Upper lobe of left lung (tissue), 6 donors: ENCODE measurements at regions not wholly inside any gene's neighbourhood (a gene's known extent, or its start where the extent isn't known, plus 50 kb on each side); places are given as distances from the start of the nearest gene placed in this dataset.

Experiments
- ATAC-seq, 2 donors: fragments of 200-7000 bp; cut with Tn5 transposase; one replicate each; pipeline ENCODE4 v1.9.1; 2022; ENCODE audit warnings: mild to moderate bottlenecking in 2 of 2, moderate library complexity in 2 of 2; ENCODE audit not compliant: low FRiP score in 2 of 2
- DNase-seq, 2 donors: peaks; one replicate each; pipeline ENCODE4 v3.0.0-alpha.2; 2019 to 2020
- H3K27ac ChIP-seq, 4 donors: fragments of 200-600 bp; sonication (generic); one replicate each; pipeline ENCODE4 v1.5.1; 2016 to 2019
- H3K27me3 ChIP-seq, 4 donors: fragments of 200-600 bp; sonication (generic); one replicate each; pipeline ENCODE4 v1.5.1; 2017 to 2019
- H3K36me3 ChIP-seq, 4 donors: fragments of 200-600 bp; sonication (generic); one replicate each; pipeline ENCODE4 v1.5.1; 2016 to 2019
- H3K4me1 ChIP-seq, 4 donors: fragments of 200-600 bp; sonication (generic); one replicate each; pipeline ENCODE4 v1.5.1; 2018 to 2019
- H3K4me3 ChIP-seq, 4 donors: fragments of 200-600 bp; sonication (generic); one replicate each; pipeline ENCODE4 v1.5.1; 2017 to 2019; ENCODE audit warnings: mild to moderate bottlenecking in 2 of 4, moderate library complexity in 1 of 4
- H3K9me3 ChIP-seq, 4 donors: fragments of 200-600 bp; sonication (generic); one replicate each; pipeline ENCODE4 v1.5.1; 2018 to 2019
- CTCF ChIP-seq, 6 experiments: fragments of 450-650 bp in 4 of 6; fragments of 200-600 bp in 2 of 6; sonication (generic) in 2 of 6; IDR thresholded peaks; one replicate each; pipeline ENCODE4 v1.5.1; 2016 to 2019; ENCODE audit warnings: antibody characterized with exemption in 6 of 6
- EP300 ChIP-seq, 4 donors: sonication (generic); formaldehyde crosslinking; IDR thresholded peaks; one replicate each; pipeline ENCODE4 v1.5.1; 2017; ENCODE audit warnings: antibody characterized with exemption in 4 of 4, control low read depth in 2 of 4
- POLR2A ChIP-seq, 4 donors: fragments of 450-650 bp; IDR thresholded peaks; one replicate each; pipeline ENCODE4 v1.5.1; 2016 to 2017; ENCODE audit warnings: antibody characterized with exemption in 4 of 4, mild to moderate bottlenecking in 2 of 4
- POLR2AphosphoS5 ChIP-seq, 2 donors: sonication (generic); formaldehyde crosslinking; IDR thresholded peaks; one replicate each; pipeline ENCODE4 v1.5.1; 2017; ENCODE audit warnings: antibody characterized with exemption in 2 of 2
- WGBS, 2 donors: methylation state at CpG; one replicate each; pipeline ENCODE4 v1.1.5; 2017 to 2018; 5-methylcytosine and 5-hydroxymethylcytosine counted together
- donor health status: DM: no; HTN: no; CAD: no; lungs with moderate emphysema.
- donor health status: DM: no; HTN: yes; CAD: no; lungs with severe emphysema.

- no peak for DNase-seq
- ATAC-seq: no peak
- H3K27ac ChIP-seq: no peak overlapping the region
- TF ChIP-seq EP300 (IDR thresholded peaks at IDR 0.05): no peak
- TF ChIP-seq POLR2AphosphoS5 (IDR thresholded peaks at IDR 0.05): no peak
- no peak for TF ChIP-seq CTCF (IDR thresholded peaks at IDR 0.05)
- no peak for TF ChIP-seq POLR2A (IDR thresholded peaks at IDR 0.05)
- no peak overlapping the region for H3K4me3 ChIP-seq
- H3K9me3 ChIP-seq: no peaks in the 10 kb centered on the region
- no peaks in the 10 kb centered on the region for H3K36me3 ChIP-seq
- WGBS, 2 donors: 76 to 80% methylated on average over 14 of the region's 14 CpGs
- peaks cover 3 to 8% (median 5%) of the 10 kb centered on the region in 4 donors for H3K4me1 ChIP-seq
- H3K27me3 ChIP-seq: no peaks in the 10 kb centered on the region
Observed at GRCh38 chr15:96268442-96269204, 61.9 kb upstream of the NR2F2 start.

- WGBS, 2 donors: 71 to 82% methylated on average over 6 of the region's 6 CpGs
- Histone ChIP-seq H3K27ac (no peak overlapping the region), H3K36me3 (no peaks in the 10 kb centered on the region), H3K27me3 (no peaks in the 10 kb centered on the region), H3K4me3 (no peak overlapping the region), H3K9me3 (no peaks in the 10 kb centered on the region), H3K4me1 (no peaks in the 10 kb centered on the region)
- ATAC-seq (no peak), DNase-seq (no peak)
- TF ChIP-seq POLR2AphosphoS5 (IDR thresholded peaks at IDR 0.05): no peak
- no peak for TF ChIP-seq EP300 (IDR thresholded peaks at IDR 0.05)
- no peak for TF ChIP-seq POLR2A (IDR thresholded peaks at IDR 0.05)
- TF ChIP-seq CTCF (IDR thresholded peaks at IDR 0.05): no peak
Observed at GRCh38 chr15:96270581-96271172, 59.8 kb upstream of the NR2F2 start.

GRCh38 chr15:96272427-96272826 lies 58.1 kb upstream of the NR2F2 start:
- H3K36me3 ChIP-seq: no peaks in the 10 kb centered on the region
- H3K9me3 ChIP-seq: no peaks in the 10 kb centered on the region
- ATAC-seq (no peak), DNase-seq (no peak)
- no peaks in the 10 kb centered on the region for H3K27me3 ChIP-seq
- TF ChIP-seq CTCF (IDR thresholded peaks at IDR 0.05) (no peak), POLR2AphosphoS5 (IDR thresholded peaks at IDR 0.05) (no peak), EP300 (IDR thresholded peaks at IDR 0.05) (no peak), POLR2A (IDR thresholded peaks at IDR 0.05) (no peak)
- H3K4me3 ChIP-seq: no peak overlapping the region
- 77 to 94% methylated on average over 1 of the region's 1 CpG for WGBS, 2 donors
- no peak overlapping the region for H3K27ac ChIP-seq
- H3K4me1 ChIP-seq: no peaks in the 10 kb centered on the region

- H3K27ac ChIP-seq: no peak overlapping the region
- no peak for ATAC-seq
- TF ChIP-seq CTCF (IDR thresholded peaks at IDR 0.05) (no peak), POLR2AphosphoS5 (IDR thresholded peaks at IDR 0.05) (no peak), EP300 (IDR thresholded peaks at IDR 0.05) (no peak), POLR2A (IDR thresholded peaks at IDR 0.05) (no peak)
- H3K4me3 ChIP-seq: no peak overlapping the region
- H3K36me3 ChIP-seq: no peaks in the 10 kb centered on the region
- no peaks in the 10 kb centered on the region for H3K9me3 ChIP-seq
- H3K4me1 ChIP-seq: no peaks in the 10 kb centered on the region
- DNase-seq: no peak
- 88 to 91% methylated on average over 15 of the region's 15 CpGs for WGBS, 2 donors
- H3K27me3 ChIP-seq: no peaks in the 10 kb centered on the region
Observed at GRCh38 chr15:96273317-96274086, 57.0 kb upstream of the NR2F2 start.
